GM19467 (cell line): ENCODE measurements at regions not wholly inside any gene's neighbourhood (a gene's known extent, or its start where the extent isn't known, plus 50 kb on each side); places are given as distances from the start of the nearest gene placed in this dataset.
"Not testable (repeated sequence)": the region's sequence is repeated elsewhere in the genome, so short reads cannot be mapped to it uniquely, and the experiment has no call there.

Source experiments
- ATAC-seq: cut with Tn5 transposase; IDR thresholded peaks from one replicate; pipeline ENCODE4 v1.9.1; 2021; ENCODE audit warnings: mild to moderate bottlenecking, moderate library complexity; ENCODE audit not compliant: unreplicated experiment

DNA sequence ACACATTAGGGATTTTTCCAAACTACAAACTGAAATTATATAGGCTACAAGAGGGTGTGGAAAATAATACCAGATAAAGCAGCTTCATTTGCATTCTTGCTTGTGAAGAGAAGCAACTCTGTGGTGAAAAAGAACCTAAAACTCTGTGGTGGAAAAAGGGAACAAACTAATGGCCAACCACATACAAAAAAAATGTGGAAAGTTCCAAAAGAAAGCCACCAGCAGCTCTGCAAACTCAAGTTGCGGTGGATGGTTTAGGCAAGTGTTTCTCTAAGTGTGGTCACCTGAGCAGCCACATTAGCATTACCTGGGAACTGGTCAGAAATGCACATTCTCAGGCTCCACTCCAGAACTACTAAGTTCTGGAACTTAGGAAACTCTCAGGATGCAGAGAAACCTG is 586.4 kb downstream of the ACTL7B start:
- no peak for ATAC-seq

- no peak for ATAC-seq
Observed at GRCh38 chr9:108265065-108265464, 590.7 kb downstream of the ACTL7B start.

DNA sequence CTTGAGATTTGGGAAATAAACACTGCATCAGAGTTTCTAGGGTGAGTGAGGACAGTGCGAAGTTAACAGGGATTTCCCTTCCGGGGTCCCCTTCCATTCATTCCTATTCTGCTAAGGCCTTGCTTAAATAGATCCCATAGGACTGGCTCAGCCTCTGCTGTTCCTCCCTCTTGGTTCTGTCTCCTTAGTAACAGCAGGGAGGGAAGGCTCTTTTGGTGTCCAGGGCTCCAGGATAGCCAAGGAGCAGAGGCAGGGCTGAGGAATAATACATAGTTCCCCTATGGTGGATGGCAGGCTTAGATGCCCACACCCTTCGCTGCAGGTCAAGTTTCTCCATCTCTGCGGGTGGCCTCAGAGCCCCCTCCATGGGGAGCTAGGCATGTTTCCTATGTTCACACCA is 591.7 kb downstream of the ACTL7B start:
- no peak for ATAC-seq

- no peak for ATAC-seq
Observed at GRCh38 chr9:108262836-108263235, 593.0 kb downstream of the ACTL7B start.

GRCh38 chr9:108259917-108260675 is 595.7 kb downstream of the ACTL7B start:
- ATAC-seq, result no peak

GRCh38 chr9:108258640-108259039 is 597.1 kb downstream of the ACTL7B start:
- no peak for ATAC-seq

GRCh38 chr9:108257382-108257781 is 598.4 kb downstream of the ACTL7B start:
- no peak for ATAC-seq

- ATAC-seq, result no peak
Observed at GRCh38 chr9:108254236-108254635, 601.5 kb downstream of the ACTL7B start.

DNA sequence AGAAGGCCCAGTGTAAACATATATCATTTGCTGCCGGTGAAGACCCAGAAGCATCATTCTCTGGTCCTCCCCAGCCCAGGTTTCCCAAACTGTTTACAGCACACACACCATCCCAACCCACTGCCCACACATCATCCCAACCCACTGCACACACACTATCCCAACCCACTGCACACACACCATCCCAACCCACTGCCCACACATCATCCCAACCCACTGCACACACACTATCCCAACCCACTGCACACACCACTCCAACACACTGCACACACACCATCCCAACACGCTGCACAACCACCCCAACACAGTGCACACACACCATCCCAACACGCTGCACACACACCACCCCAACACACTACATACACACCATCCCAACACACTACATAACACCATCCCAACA is 608.4 kb downstream of the ACTL7B start:
- ATAC-seq, result not testable (repeated sequence)

- ATAC-seq, result no peak
Observed at GRCh38 chr9:108245901-108246300, 609.9 kb downstream of the ACTL7B start.

GRCh38 chr9:108245331-108245730 is 610.5 kb downstream of the ACTL7B start:
- ATAC-seq, result no peak

DNA sequence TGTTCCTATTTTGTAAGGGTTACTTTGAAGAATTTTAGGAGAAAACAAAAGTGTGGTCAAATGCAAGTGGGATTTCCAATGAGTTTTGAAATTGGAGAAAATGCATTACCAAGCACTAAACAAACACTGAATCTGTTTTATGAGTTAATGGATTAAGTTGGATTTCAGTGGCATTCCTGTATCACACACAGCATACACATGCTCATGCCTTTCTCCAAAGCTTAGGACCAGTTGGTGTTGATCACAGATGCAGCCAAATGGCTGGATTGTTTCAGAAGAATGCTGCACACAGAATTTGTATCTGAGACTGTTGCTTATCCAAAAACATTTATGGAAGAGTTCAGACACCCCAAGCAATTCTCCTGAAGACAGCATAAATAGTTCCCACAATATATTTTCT is 611.1 kb downstream of the ACTL7B start:
- ATAC-seq, result no peak

DNA sequence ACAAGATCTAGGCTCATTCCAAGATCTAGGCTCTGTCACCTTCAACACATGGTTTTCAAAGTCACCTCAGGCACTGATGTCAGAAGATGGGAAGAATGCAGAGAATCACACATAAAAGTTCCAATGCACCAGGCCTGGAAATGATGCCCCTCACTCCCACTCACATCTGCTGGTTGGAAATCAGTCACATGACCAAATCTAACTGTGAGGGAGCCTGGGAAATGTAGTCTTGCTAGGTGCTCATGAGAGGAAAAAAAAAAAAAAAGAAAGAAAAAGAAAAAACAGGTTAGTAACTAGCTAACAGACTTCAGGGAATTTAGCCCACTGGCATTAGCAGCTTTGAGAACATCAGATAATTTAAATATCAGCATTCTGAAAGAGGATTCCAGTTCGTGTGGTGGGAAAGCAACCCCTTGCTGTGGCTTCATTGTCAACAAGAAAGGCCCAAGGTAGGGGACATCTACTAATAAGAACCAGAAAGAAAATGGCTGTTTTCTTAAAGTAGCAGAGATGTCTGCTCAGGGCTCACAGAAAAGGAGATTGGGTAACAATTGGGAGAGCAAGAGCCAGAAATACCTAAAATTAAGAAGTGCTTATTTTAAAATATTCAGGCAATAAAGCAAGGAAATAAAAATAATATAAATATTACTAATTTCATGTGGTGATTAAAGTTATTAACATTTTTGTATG is 614.3 kb downstream of the ACTL7B start:
- no peak for ATAC-seq

DNA sequence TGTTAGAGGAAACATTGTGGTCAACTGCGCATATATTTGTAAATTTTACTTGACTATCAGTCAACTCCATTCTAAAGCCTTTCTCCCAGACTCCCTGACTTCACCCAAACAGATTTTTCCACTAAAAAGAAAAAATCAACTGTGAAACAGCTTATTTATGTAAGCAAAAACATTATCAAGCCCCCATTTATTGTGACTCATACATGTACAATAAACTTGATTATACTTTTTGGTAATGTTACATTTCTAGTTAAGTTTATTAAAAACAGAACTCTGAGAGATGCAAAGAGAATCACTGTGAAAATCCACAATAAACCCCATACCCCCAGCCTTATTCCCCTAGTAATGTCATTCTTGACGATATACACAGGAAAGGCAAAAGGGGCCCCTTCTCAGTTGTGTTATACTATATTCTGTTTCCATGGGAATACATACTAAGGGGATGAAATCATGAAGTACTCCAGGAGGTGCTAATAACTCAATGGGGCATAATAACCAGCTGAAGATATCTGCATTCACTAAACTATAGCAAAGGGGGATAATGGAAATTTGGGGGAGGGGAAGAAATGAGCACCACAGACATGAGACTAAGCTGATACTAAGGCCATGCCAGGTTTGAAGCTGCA is 616.0 kb downstream of the ACTL7B start:
- ATAC-seq, result no peak

GRCh38 chr9:108235609-108236008 is 620.2 kb downstream of the ACTL7B start:
- ATAC-seq, result no peak

DNA sequence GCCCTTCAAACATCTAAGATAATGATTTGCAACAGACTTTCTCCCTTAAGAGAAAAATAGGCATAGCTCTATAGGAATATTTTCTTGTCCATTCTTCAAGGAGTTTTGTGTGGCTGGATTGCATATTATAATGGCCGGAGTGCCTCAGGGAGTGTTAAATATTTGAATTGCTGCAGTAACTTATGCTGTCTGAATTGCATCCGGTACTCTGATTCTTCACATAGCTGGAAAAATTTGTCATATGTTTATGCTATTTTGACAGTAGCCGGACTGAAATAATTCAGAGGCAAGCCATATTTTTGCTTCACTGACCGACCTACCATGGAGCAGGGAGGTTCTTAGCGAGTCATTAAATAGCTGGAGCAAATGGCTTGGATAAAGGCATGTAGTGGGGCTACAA is 621.0 kb downstream of the ACTL7B start:
- ATAC-seq, result no peak

DNA sequence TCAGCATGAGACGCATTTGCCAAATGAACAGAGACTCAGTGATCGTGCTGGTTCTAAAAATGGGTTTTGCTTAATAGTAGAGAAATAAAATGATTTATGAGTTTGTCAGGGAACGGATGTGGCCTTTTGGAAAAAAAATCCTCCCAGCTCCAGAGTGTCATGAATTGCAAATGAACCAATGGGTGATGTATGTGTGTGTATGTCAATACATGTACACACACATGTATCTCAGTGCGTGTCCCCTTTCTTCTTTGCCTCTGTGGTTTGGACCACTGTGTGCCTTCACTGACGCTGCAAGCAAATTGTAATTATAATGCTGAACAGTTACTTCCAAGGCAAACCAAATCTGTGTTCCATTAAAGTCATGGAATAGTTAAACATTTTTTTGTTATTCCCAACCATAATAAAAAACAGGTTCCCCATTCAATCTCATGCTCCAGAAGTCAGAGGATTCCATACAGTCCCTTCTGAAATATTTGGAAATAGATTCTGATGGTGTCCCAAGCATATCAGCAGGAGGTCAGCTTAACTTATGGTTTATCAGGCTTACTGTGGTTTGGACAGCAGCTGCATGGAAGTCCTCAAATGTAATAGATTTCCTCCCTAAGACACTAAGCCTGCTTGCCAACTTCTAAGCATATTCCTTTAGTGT is 630.5 kb downstream of the ACTL7B start:
- no peak for ATAC-seq

DNA sequence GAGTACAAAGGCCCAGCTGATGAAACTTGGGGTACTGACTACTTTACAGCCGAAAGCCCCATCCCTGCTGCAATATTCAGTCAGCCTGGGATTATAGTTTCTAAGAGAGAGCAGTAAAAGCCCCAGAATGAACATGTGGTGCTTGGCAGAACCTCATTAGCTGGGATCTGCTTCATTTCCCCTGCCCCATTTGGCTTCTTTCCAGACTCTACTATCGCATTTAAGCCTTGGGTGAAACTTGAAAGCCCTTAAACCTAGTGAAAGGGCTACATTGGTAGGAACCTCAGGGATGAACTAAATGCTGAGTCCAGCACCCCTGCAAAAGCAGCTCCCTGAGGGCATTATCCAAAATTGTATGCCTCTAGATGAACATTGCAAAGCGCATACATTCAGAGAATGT is 631.1 kb downstream of the ACTL7B start:
- no peak for ATAC-seq

DNA sequence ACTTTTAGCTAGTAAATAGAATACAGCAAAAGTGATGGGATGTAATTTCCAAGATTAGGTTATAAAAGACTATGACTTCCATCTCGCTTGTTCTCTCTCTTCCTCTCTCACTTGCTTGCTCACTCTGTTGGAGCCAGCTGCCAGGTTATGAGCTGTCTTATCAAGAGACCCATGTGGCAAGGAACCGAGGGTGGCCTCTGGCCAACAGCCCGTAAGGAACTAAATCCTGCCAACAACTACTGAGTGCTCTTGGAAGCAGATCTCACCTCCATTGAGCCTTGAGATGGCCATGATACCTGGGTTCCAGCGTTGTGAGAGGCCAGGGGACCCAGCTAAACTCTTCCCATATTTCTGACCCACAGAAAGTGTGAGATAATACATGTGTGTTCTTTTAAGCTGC is 636.1 kb downstream of the ACTL7B start:
- no peak for ATAC-seq

DNA sequence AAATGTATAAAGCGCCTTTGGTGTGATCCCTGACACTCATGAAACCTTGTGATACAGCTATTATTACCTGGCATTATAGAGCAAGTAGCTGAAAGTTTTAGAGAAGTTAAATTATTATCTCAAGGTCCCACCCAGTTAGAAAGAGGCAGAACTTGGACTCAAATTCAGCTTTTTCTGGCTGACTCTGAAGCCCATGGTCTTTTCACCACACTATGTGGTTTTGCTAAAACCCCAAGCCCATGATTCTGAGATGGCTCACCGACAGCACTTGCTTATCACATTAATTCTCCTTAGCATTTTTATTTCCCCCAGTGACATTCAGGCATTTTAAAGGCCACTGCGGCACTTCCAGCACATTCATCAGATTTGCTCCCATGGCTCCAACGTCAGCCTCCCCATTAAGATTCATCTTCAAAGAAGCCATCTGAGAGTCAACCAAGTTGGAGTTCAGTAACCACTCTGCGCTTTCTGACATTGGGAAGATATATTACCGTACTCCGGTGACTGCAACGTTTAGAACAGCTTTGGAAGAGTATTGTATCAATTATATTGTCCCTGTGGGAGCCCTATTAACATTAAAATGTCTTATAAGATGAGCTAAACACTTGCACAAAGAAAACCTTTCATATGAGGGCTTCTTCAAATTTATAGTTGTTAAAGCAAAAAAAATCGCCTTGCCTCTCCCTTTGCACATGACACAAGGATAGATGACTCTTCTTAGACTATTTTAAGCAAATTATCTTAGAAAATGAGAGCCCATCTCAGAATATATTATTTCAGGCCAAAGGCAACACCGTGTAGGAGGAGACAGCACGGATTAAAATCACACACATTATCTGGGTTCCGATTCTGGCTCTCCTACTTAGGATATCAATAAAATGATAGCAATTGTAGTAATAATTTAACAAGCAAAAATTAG is 638.1 kb downstream of the ACTL7B start:
- ATAC-seq, result no peak

- no peak for ATAC-seq
Observed at GRCh38 chr9:108213511-108213910, 642.3 kb downstream of the ACTL7B start.
